A549 (cell line): ENCODE measurements at regions not wholly inside any gene's neighbourhood (a gene's known extent, or its start where the extent isn't known, plus 50 kb on each side); places are given as distances from the start of the nearest gene placed in this dataset.

ENCODE experiments used
- ATAC-seq, 2 experiments: fragments of 200-7000 bp in 1 of 2; fragments of >200 bp in 1 of 2; cut with Nextera tagmentation in 1 of 2; cut with Tn5 transposase in 1 of 2; 3 replicates each; pipeline versions ENCODE4 v1.8.0 to v1.9.1; 2018 to 2020; ENCODE audit warnings: mild to moderate bottlenecking in 1 of 2, moderate library complexity in 1 of 2
- CTCF ChIA-PET: fragments of 300-600 bp; sonication (Branson Sonifier 250); formaldehyde crosslinking; extraction: SDS; loops from one replicate; lab custom pipeline; 2021; ENCODE audit warnings: antibody characterized with exemption, inconsistent platforms; lab: Yijun Ruan, JAX
- POLR2A ChIA-PET: fragments of 350-600 bp; formaldehyde crosslinking; extraction: SDS; loops from one replicate; lab custom pipeline; 2021; ENCODE audit warnings: antibody characterized with exemption, inconsistent platforms; lab: Yijun Ruan, JAX
- DNase-seq, 2 experiments: peaks; one replicate each; pipeline versions ENCODE4 v3.0.0 to v3.0.0-alpha.2; 2011 to 2016; ENCODE audit warnings: low read depth in 1 of 2, low spot score in 1 of 2
- FAIRE-seq: peaks from 2 replicates; lab custom pipeline; 2011; peaks lifted over from hg19 to GRCh38; lab: Jason Lieb, UNC
- H3K27ac ChIP-seq, 2 experiments: fragments of >200 bp; sonication (Bioruptor Twin); formaldehyde crosslinking; 3 replicates each; pipeline ENCODE4 v1.5.1; 2016 to 2017
- H3K4me1 ChIP-seq: fragments of >200 bp; sonication (Bioruptor Twin); formaldehyde crosslinking; 3 replicates; pipeline ENCODE4 v1.6.1; 2016
- H3K4me2 ChIP-seq: fragments of >200 bp; sonication (Bioruptor Twin); formaldehyde crosslinking; 3 replicates; pipeline ENCODE4 v1.6.1; 2016
- H3K4me3 ChIP-seq: fragments of >200 bp; sonication (Bioruptor Twin); formaldehyde crosslinking; 3 replicates; pipeline ENCODE4 v1.5.1; 2016
- H3K9me3 ChIP-seq: fragments of >200 bp; sonication (Bioruptor Twin); formaldehyde crosslinking; 3 replicates; pipeline ENCODE4 v1.6.1; 2016
- BHLHE40 ChIP-seq: IDR thresholded peaks from 2 replicates; pipeline ENCODE4 v1.6.1; 2012; ENCODE audit warnings: low read depth, low read length, inconsistent platforms
- CEBPB ChIP-seq, 2 experiments: fragments of >200 bp in 1 of 2; sonication (Bioruptor Twin) in 1 of 2; formaldehyde crosslinking in 1 of 2; IDR thresholded peaks; 2 replicates each; pipeline ENCODE4 v1.6.1; 2012 to 2016
- CHD4 ChIP-seq: fragments of 200-600 bp; sonication (generic); IDR thresholded peaks from 2 replicates; pipeline ENCODE4 v1.6.1; 2016; ENCODE audit warnings: antibody characterized with exemption, mild to moderate bottlenecking, borderline replicate concordance
- CTCF ChIP-seq: fragments of >200 bp; sonication (Bioruptor Twin); formaldehyde crosslinking; IDR thresholded peaks from 3 replicates; pipeline ENCODE4 v1.5.1; 2016
- E2F6 ChIP-seq: IDR thresholded peaks from 2 replicates; pipeline ENCODE4 v1.6.1; 2012; ENCODE audit warnings: low read depth, borderline replicate concordance
- ELK1 ChIP-seq: fragments of 150-350 bp; IDR thresholded peaks from 2 replicates; pipeline ENCODE4 v1.6.1; 2014; ENCODE audit warnings: low read depth, mild to moderate bottlenecking, low read length
- EP300 ChIP-seq, 2 experiments: fragments of >200 bp; sonication (Bioruptor Twin); formaldehyde crosslinking; IDR thresholded peaks; 2 replicates in 1 of 2; 3 replicates in 1 of 2; pipeline ENCODE4 v1.6.1; 2016 to 2017
- ESRRA ChIP-seq: fragments of 150-350 bp; IDR thresholded peaks from 2 replicates; pipeline ENCODE4 v1.6.1; 2014; ENCODE audit warnings: mild to moderate bottlenecking, low read length, borderline replicate concordance
- FOXS1 ChIP-seq: fragments of 250-450 bp; sonication (Bioruptor Pico); IDR thresholded peaks from 2 replicates; pipeline ENCODE4 v1.5.0; 2020; ENCODE audit warnings: mild to moderate bottlenecking, moderate library complexity
- HDAC2 ChIP-seq: fragments of 200-600 bp; sonication (generic); IDR thresholded peaks from 2 replicates; pipeline ENCODE4 v1.6.1; 2016
- HOXA7 ChIP-seq: fragments of 250-450 bp; sonication (Bioruptor Pico); IDR thresholded peaks from 2 replicates; pipeline ENCODE4 v1.5.0; 2020; ENCODE audit warnings: mild to moderate bottlenecking, moderate library complexity
- JUN ChIP-seq, 2 experiments: fragments of >200 bp; sonication (Bioruptor Twin); formaldehyde crosslinking; IDR thresholded peaks; 2 replicates in 1 of 2; 3 replicates in 1 of 2; pipeline ENCODE4 v1.6.1; 2016 to 2017
- JUNB ChIP-seq: fragments of >200 bp; sonication (Bioruptor Twin); formaldehyde crosslinking; IDR thresholded peaks from 2 replicates; pipeline ENCODE4 v1.6.1; 2016
- KDM5A ChIP-seq: fragments of 200-600 bp; sonication (generic); IDR thresholded peaks from 2 replicates; pipeline ENCODE4 v1.6.1; 2016; ENCODE audit warnings: antibody characterized with exemption, mild to moderate bottlenecking
- MAZ ChIP-seq: fragments of 150-350 bp; IDR thresholded peaks from 2 replicates; pipeline ENCODE4 v1.6.1; 2014; ENCODE audit warnings: antibody characterized with exemption, low read depth, low read length, borderline replicate concordance
- MYC ChIP-seq: IDR thresholded peaks from 2 replicates; pipeline ENCODE4 v1.6.1; 2012; ENCODE audit warnings: mild to moderate bottlenecking, inconsistent platforms, low read length, improper control_type of control experiment, borderline replicate concordance
- NPAS2 ChIP-seq: fragments of 250-450 bp; sonication (Bioruptor Pico); IDR thresholded peaks from 2 replicates; pipeline ENCODE4 v1.8.0; 2022; ENCODE audit warnings: mild to moderate bottlenecking, moderate library complexity, borderline replicate concordance
- PHF8 ChIP-seq: fragments of 200-600 bp; sonication (generic); IDR thresholded peaks from 2 replicates; pipeline ENCODE4 v1.6.1; 2016; ENCODE audit warnings: low read depth, mild to moderate bottlenecking, antibody characterized with exemption, moderate library complexity, borderline replicate concordance
- POLR2AphosphoS2 ChIP-seq: conservative IDR thresholded peaks from 2 replicates; pipeline ENCODE4 v1.6.1; 2012; ENCODE audit warnings: low read length, improper control_type of control experiment, inconsistent platforms
- RAD21 ChIP-seq, 2 experiments: fragments of >200 bp in 1 of 2; sonication (Bioruptor Twin) in 1 of 2; formaldehyde crosslinking in 1 of 2; IDR thresholded peaks in 1 of 2; conservative IDR thresholded peaks in 1 of 2; 2 replicates in 1 of 2; 3 replicates in 1 of 2; pipeline ENCODE4 v1.6.1; 2012 to 2018; ENCODE audit warnings: inconsistent platforms in 1 of 2
- RARB ChIP-seq: fragments of 250-450 bp; sonication (Bioruptor Pico); IDR thresholded peaks from 2 replicates; pipeline ENCODE4 v1.8.0; 2021; ENCODE audit warnings: mild to moderate bottlenecking, moderate library complexity
- RNF2 ChIP-seq: fragments of 200-600 bp; sonication (generic); IDR thresholded peaks from 2 replicates; pipeline ENCODE4 v1.6.1; 2016; ENCODE audit warnings: low read depth, mild to moderate bottlenecking, antibody characterized with exemption, moderate library complexity, borderline replicate concordance
- SREBF2 ChIP-seq: fragments of 450-650 bp; IDR thresholded peaks from 2 replicates; pipeline ENCODE4 v1.6.1; 2014; ENCODE audit warnings: mild to moderate bottlenecking, moderate library complexity
- TP53 ChIP-seq: fragments of 250-450 bp; sonication (Bioruptor Pico); IDR thresholded peaks from 2 replicates; pipeline ENCODE4 v1.5.0; 2021; ENCODE audit warnings: mild to moderate bottlenecking, moderate library complexity
- USF2 ChIP-seq: fragments of 450-650 bp; IDR thresholded peaks from 2 replicates; pipeline ENCODE4 v1.6.1; 2014; ENCODE audit warnings: antibody characterized with exemption
- ZFP36 ChIP-seq: fragments of 450-650 bp; IDR thresholded peaks from 2 replicates; pipeline ENCODE4 v1.6.1; 2014; ENCODE audit warnings: borderline replicate concordance; ENCODE audit not compliant: partially characterized antibody
- WGBS: methylation state at CpG from one replicate; pipeline ENCODE4 v1.1.6; 2017; ENCODE audit errors: missing lambda C conversion rate; 5-methylcytosine and 5-hydroxymethylcytosine counted together
- TF ChIP-seq, protein P1 (sequence below): fragments of 250-450 bp; sonication (Bioruptor Pico); IDR thresholded peaks from 2 replicates; pipeline ENCODE4 v1.5.0; 2021; ENCODE audit warnings: mild to moderate bottlenecking, moderate library complexity, borderline replicate concordance
- TF ChIP-seq, protein P2 (sequence below): IDR thresholded peaks from 2 replicates; pipeline ENCODE4 v1.6.1; 2012

DNA sequence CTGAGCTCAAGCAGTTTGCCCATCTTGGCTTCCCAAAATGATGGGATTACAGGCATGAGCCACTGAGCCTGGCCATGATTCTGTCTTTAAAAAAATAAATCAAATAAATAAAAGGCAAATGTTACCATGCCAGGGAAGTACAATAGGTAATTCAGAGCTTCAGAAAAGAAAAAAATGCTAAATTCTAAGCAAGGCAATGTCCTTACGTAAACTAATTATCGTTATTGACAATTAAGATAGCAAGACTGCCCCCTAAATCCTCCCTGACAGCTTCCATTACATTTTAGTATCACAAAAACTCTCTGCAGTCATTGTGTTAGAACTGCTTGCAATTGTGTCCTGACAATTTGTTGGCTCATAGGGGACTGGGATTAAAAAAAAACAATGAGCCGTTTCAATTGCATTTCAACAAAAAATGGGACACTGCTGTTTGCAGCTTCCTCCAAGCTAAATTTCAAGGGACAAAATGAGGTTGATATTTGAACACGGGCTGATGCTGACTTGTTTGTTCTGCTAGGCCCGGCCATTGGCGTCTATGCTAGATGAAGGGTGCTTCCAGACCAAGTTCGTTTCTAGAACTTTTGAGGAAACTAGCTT, 88.9 kb downstream of the MOGAT1 start:
- Histone ChIP-seq H3K4me1 (peaks cover 17% of the 10 kb centered on the region), H3K27ac (no peak overlapping the region), H3K4me3 (no peak overlapping the region), H3K9me3 (no peaks in the 10 kb centered on the region), H3K4me2 (no peak overlapping the region)
- TF ChIP-seq RARB (CRISPR knock-in tag) (no peak), TP53 (no peak), CEBPB (IDR thresholded peaks at IDR 0.05) (no peak), PHF8 (no peak), CTCF (no peak), MYC (no peak), HDAC2 (no peak), NPAS2 (CRISPR knock-in tag) (no peak), E2F6 (no peak), BHLHE40 (no peak), CHD4 (no peak), JUNB (no peak), USF2 (no peak), KDM5A (no peak), POLR2AphosphoS2 (no peak), SREBF2 (no peak)
- TF ChIP-seq, protein P1, sequence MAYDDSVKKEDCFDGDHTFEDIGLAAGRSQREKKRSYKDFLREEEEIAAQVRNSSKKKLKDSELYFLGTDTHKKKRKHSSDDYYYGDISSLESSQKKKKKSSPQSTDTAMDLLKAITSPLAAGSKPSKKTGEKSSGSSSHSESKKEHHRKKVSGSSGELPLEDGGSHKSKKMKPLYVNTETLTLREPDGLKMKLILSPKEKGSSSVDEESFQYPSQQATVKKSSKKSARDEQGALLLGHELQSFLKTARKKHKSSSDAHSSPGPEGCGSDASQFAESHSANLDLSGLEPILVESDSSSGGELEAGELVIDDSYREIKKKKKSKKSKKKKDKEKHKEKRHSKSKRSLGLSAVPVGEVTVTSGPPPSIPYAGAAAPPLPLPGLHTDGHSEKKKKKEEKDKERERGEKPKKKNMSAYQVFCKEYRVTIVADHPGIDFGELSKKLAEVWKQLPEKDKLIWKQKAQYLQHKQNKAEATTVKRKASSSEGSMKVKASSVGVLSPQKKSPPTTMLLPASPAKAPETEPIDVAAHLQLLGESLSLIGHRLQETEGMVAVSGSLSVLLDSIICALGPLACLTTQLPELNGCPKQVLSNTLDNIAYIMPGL: no peak
- TF ChIP-seq, protein P2, sequence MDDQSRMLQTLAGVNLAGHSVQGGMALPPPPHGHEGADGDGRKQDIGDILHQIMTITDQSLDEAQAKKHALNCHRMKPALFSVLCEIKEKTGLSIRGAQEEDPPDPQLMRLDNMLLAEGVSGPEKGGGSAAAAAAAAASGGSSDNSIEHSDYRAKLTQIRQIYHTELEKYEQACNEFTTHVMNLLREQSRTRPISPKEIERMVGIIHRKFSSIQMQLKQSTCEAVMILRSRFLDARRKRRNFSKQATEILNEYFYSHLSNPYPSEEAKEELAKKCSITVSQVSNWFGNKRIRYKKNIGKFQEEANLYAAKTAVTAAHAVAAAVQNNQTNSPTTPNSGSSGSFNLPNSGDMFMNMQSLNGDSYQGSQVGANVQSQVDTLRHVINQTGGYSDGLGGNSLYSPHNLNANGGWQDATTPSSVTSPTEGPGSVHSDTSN: no peak
- ChIA-PET POLR2A (no interaction called here), CTCF (interaction anchor here (0.9 to 2.1 kb wide), 3 partner anchors 52 to 69 kb away, joined by 3 to 5 read pairs (median 4); no protein-coding TSS in a partner anchor)
- 88% methylated on average over 7 of the region's 7 CpGs for WGBS
- FAIRE-seq (no peak), ATAC-seq (no peak), DNase-seq (no peak)

GRCh38 chr2:222761888-222762287, 90.4 kb downstream of the MOGAT1 start:
- ChIA-PET POLR2A (interaction anchor here (0.7 kb wide), 1 partner anchor 16 kb away, joined by 3 read pairs; no protein-coding TSS in a partner anchor), CTCF (interaction anchor here (0.6 to 2.1 kb wide), 2 partner anchors 54 to 1912 kb away, joined by 3 to 5 read pairs; no protein-coding TSS in a partner anchor)
- Histone ChIP-seq H3K9me3 (no peaks in the 10 kb centered on the region), H3K27ac (no peak overlapping the region), H3K4me1 (peaks cover 9% of the 10 kb centered on the region), H3K4me2 (no peak overlapping the region), H3K4me3 (no peak overlapping the region)
- WGBS: 83% methylated on average over 3 of the region's 3 CpGs
- no peak for ATAC-seq
- no peak for FAIRE-seq
- DNase-seq: no peak
- TF ChIP-seq MAZ (no peak), EP300 (IDR thresholded peaks at IDR 0.05) (no peak), ZFP36 (no peak), MYC (no peak), POLR2AphosphoS2 (no peak), HOXA7 (CRISPR knock-in tag) (no peak), PHF8 (no peak), RAD21 (conservative IDR thresholded peaks at IDR 0.05 in 1 of 2, IDR thresholded peaks at IDR 0.05 in 1 of 2) (no peak), JUN (IDR thresholded peaks at IDR 0.05) (no peak), ELK1 (no peak), FOXS1 (CRISPR knock-in tag) (no peak), CHD4 (no peak), RNF2 (no peak), ESRRA (no peak)
- TF ChIP-seq, protein P1: no peak
